IPS-20b (cell line): ENCODE measurements at regions not wholly inside any gene's neighbourhood (a gene's known extent, or its start where the extent isn't known, plus 50 kb on each side); places are given as distances from the start of the nearest gene placed in this dataset.
"Not testable (repeated sequence)": the region's sequence is repeated elsewhere in the genome, so short reads cannot be mapped to it uniquely, and the experiment has no call there.

Source experiments
- H3K27ac ChIP-seq: one replicate; pipeline ENCODE4 v1.5.1; 2013; ENCODE audit warnings: low read length
- H3K27me3 ChIP-seq: 2 replicates; pipeline ENCODE4 v1.6.1; 2013; ENCODE audit warnings: mild to moderate bottlenecking, low read length, inconsistent platforms; ENCODE audit not compliant: insufficient read depth
- H3K36me3 ChIP-seq: 2 replicates; pipeline ENCODE4 v1.6.1; 2013; ENCODE audit warnings: low read depth, mild to moderate bottlenecking, inconsistent platforms, low read length, moderate library complexity; ENCODE audit not compliant: insufficient read depth
- H3K4me1 ChIP-seq: 2 replicates; pipeline ENCODE4 v1.6.1; 2013; ENCODE audit warnings: mild to moderate bottlenecking, control low read depth, inconsistent platforms, low read length, moderate library complexity; ENCODE audit not compliant: insufficient read depth
- H3K4me3 ChIP-seq: 2 replicates; pipeline ENCODE4 v1.5.1; 2013; ENCODE audit warnings: mild to moderate bottlenecking, low read length, inconsistent platforms
- H3K9ac ChIP-seq: 2 replicates; pipeline ENCODE4 v1.6.1; 2013; ENCODE audit warnings: low read depth, mild to moderate bottlenecking, inconsistent platforms, low read length, moderate library complexity
- H3K9me3 ChIP-seq: 2 replicates; pipeline ENCODE4 v1.6.1; 2013; ENCODE audit warnings: mild to moderate bottlenecking, low read depth, low read length, inconsistent platforms; ENCODE audit not compliant: insufficient read depth

DNA sequence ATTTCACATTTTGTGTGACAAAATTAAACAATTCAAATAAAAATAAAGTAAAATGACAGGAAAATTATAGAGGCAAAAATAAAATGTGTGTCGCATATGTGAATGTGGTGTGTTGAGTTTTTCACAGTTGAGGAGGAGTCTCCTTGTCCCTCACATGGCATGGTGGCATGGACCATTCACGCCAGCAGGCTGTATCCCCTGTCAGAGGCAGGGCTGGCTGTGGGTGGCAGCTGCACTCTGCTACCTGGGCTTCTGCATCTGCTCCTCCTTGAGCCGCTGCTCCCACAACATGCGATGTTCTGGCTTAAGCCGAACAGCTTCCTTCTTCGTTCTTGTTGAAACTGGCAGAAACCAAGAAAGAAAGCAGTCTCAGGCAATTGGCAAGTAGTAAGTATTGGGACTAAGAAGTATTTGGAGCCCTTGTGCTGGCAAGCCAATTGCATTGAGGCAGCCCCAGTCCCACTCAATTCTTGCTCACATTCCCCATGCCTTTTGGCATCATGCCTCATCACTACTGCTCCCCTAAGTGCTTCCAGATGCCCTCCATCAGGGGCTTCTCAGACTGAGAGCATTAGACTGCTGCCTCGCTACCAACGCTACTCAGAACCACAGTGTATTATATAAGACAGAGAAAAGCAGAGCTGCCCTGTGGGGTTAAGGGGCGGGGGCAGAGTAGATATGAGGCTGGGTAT lies 177.9 kb upstream of the NABP1 start:
- Histone ChIP-seq H3K27ac (no peak overlapping the region), H3K27me3 (no peaks in the 10 kb centered on the region), H3K36me3 (no peaks in the 10 kb centered on the region), H3K9ac (no peak overlapping the region), H3K4me3 (no peak overlapping the region), H3K4me1 (peaks cover 8% of the 10 kb centered on the region), H3K9me3 (no peaks in the 10 kb centered on the region)

DNA sequence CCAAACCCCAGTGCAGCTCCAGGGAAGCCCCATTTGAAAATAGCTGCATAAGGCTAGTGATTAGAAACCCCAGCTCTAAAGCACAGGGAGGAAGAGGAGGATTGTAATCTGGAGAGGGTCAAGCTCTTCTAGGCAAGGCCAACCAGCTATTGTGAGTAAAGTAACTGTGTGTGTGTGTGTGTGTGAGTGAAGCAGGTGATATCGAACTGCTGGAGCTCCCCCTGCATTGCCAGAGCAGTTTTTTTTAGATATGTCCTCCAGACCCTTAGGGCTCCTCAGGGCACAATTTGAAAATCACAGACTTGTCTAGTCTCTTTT lies 177.4 kb upstream of the NABP1 start:
- no peaks in the 10 kb centered on the region for H3K27me3 ChIP-seq
- peaks cover 8% of the 10 kb centered on the region for H3K4me1 ChIP-seq
- H3K27ac ChIP-seq = no peak overlapping the region
- H3K4me3 ChIP-seq = no peak overlapping the region
- H3K36me3 ChIP-seq = no peaks in the 10 kb centered on the region
- no peaks in the 10 kb centered on the region for H3K9me3 ChIP-seq
- H3K9ac ChIP-seq = no peak overlapping the region

DNA sequence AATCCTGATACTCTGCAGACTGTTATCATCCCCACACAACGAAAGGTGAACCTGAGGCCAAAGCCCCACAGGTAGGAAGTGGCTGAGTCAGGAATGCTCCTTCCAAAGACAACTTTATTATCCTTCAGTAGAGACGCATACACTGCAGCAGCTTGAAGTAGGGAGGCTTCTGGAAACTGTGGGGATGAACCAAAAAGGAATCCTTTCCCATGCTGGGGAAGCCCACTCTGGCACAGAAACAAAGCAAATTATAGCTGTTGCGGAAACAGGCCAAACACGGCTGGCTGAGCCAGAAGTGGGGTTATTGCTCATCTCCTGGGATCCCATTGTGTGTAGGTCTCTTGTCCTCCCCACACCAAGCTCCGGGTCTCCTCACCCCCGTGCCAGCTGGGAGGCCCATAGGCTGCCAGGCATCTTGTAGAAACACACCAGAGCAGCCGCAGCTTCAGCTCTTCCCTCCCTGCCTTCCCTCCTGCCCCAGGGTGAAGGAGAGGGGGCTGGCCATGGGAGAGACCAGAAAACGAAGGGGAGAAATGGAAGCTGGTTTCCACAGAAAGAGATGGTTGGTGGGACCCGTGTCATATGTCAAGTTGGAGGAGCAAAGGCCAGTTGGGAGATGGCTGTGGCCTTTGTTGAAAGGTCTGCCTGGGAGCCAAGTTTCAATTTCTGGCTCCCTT lies 176.9 kb upstream of the NABP1 start:
- Histone ChIP-seq H3K27me3 (no peaks in the 10 kb centered on the region), H3K36me3 (no peaks in the 10 kb centered on the region), H3K4me3 (no peak overlapping the region), H3K9me3 (no peaks in the 10 kb centered on the region), H3K27ac (no peak overlapping the region), H3K4me1 (peaks cover 8% of the 10 kb centered on the region), H3K9ac (no peak overlapping the region)

DNA sequence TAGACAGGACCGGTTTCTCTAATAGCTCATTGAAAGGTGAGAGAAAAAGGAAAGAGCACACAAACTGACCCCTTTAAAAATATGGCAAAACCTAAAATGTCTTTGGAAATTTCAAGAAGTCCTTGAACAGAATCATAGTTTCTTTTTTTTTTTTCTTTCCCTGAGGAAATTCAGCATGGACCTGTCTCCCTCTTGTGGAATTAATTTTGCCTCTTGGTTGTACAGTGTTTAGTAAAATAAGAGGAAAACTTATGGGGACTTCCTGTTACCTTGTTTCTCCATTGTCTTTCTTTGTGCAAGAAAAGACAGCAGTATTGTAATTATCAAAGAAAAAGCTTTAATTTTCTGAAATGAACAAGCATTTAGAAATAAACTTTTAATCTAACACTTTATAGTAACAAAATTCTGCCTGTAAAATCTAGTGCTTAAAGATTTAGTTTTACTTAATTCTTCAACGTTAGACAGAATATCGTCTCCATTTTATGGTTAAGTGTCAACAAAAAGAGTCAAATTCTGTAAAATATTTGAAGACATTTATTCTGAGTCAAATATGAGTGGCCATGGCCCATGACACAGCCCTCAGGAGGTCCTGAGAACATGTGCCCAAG lies 176.3 kb upstream of the NABP1 start:
- no peak overlapping the region for H3K4me3 ChIP-seq
- no peaks in the 10 kb centered on the region for H3K27me3 ChIP-seq
- no peak overlapping the region for H3K27ac ChIP-seq
- no peak overlapping the region for H3K9ac ChIP-seq
- peaks cover 6% of the 10 kb centered on the region; the same call in 1 of the 2 replicates for H3K9me3 ChIP-seq
- H3K36me3 ChIP-seq = no peaks in the 10 kb centered on the region
- peaks cover 8% of the 10 kb centered on the region for H3K4me1 ChIP-seq

DNA sequence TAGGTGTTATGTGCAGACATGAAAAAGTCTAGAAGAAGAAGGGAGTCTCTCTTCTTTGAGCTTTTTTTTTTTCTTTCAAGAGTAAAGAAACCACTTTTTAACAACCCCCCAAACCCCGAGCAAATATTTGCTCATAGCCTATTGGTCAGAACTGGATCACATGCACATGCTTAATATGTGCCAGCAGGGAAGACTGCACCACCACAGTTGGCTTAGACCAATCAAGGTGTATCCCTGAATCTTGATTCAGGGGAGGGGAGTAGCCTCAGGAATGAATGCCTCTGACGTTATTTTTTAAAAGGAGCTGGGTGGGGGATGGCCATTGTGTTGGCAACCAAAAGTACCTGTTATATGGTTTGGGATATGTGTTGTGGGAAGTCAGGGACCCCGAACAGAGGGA lies 171.4 kb upstream of the NABP1 start:
- Histone ChIP-seq H3K4me1 (no peaks in the 10 kb centered on the region), H3K4me3 (no peak overlapping the region), H3K9ac (no peak overlapping the region), H3K27me3 (no peaks in the 10 kb centered on the region), H3K9me3 (peaks cover 16% of the 10 kb centered on the region), H3K27ac (no peak overlapping the region), H3K36me3 (no peaks in the 10 kb centered on the region)

DNA sequence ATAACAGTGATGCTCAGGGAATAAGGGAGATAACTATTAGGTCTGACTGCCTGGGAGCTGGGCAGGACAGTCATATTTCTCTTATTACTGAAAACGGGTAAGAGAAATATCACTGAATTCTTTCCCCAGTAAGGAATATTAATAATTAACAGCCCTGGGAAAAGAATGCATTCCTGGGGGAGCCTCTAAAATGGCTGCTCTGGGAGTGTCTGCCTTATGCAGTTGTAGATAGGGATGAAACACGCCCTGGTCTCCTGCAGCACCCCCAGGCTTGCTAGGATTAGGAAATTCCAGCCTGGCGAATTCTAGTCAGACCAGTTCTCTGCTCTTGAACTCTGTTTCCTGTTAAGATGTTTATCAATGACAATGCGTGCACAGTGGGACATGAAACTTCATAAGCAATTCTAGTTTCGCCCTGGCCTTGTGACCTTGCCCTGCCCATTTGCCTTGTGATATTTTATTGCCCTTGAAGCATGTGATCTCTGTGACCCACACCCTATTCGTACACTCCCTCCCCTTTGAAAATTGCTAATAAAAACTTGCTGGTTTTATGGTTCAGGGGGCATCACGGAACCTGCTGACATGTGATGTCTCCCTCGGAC lies 170.6 kb upstream of the NABP1 start:
- peaks cover 16% of the 10 kb centered on the region for H3K9me3 ChIP-seq
- not testable (repeated sequence) for H3K4me1 ChIP-seq, H3K27me3 ChIP-seq, H3K27ac ChIP-seq, H3K9ac ChIP-seq, H3K36me3 ChIP-seq, H3K4me3 ChIP-seq

DNA sequence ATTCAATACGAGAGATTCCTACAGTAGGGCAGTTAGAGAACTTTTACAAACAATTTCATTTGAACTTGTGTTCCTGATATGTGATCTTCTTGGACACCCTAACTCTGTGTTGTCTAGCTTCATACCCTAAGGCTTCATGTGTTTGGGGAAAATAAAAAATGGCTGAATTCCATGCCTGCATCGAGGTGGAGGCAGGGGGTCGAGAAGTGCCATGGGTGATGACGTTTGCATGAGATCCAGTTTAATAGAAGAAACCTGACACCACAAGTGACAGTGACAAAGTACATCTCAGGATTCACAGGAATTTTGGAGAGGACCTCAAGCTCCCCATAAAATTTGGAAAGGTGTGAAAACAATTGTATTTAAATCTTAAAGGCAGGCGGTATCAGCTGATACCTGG lies 169.2 kb upstream of the NABP1 start:
- H3K4me1 ChIP-seq = no peaks in the 10 kb centered on the region
- no peaks in the 10 kb centered on the region for H3K27me3 ChIP-seq
- H3K9me3 ChIP-seq = peaks cover 16% of the 10 kb centered on the region
- H3K4me3 ChIP-seq = no peak overlapping the region
- no peak overlapping the region for H3K9ac ChIP-seq
- H3K27ac ChIP-seq = no peak overlapping the region
- H3K36me3 ChIP-seq = no peaks in the 10 kb centered on the region

DNA sequence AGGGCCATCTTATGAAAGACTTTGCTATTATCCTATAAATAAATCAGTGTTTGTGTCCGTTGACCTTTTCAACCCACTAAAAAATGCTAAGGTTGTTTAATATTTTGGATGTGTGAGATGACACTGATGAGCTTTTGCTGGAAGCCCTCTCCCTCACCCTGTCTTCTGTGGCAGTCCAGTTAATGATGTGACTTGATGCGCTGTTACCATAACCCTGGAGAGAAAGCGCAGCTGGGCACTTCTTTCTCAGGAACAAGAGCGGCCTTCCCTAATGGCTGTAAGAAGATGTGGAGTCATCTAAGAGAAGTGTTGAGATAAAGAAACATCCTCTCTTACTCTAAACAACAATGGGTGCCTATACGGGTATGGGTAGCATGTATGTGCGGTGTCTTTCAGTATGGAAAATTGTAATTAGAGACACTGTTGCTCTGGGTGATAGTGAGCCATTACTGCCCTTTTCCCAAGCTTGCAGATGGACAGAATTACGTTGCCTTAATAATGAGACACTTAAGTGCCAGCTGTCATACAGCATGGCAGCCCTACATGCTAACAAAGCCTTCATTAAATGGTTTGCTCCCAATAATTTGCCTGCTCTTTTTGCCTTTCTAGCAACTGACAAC lies 165.6 kb upstream of the NABP1 start:
- no peak overlapping the region for H3K4me3 ChIP-seq
- H3K4me1 ChIP-seq = no peaks in the 10 kb centered on the region
- no peak overlapping the region for H3K27ac ChIP-seq
- H3K9ac ChIP-seq = no peak overlapping the region
- no peaks in the 10 kb centered on the region for H3K27me3 ChIP-seq
- peaks cover 9% of the 10 kb centered on the region for H3K9me3 ChIP-seq
- no peaks in the 10 kb centered on the region for H3K36me3 ChIP-seq

DNA sequence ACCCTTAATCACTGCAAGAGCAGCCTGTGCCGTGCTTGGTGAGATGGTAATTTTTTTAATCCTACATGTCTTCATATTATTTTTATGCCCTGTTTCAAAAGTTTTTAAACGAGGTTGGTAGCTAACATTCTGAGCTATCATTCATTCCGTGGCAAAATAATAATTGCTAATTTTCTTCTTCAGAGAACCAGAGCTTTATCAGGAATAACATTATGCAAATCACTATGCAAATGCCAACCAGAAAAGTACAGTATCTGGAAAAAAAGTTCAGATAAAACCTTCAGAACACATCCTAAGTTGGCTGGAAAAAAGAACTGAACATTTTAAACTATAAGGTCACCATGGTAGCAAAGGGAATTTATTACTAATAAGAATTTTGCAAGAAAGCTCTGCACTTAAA lies 165.1 kb upstream of the NABP1 start:
- H3K27ac ChIP-seq = no peak overlapping the region
- H3K36me3 ChIP-seq = no peaks in the 10 kb centered on the region
- no peaks in the 10 kb centered on the region for H3K4me1 ChIP-seq
- peaks cover 4% of the 10 kb centered on the region for H3K9me3 ChIP-seq
- H3K27me3 ChIP-seq = no peaks in the 10 kb centered on the region
- no peak overlapping the region for H3K4me3 ChIP-seq
- H3K9ac ChIP-seq = no peak overlapping the region

DNA sequence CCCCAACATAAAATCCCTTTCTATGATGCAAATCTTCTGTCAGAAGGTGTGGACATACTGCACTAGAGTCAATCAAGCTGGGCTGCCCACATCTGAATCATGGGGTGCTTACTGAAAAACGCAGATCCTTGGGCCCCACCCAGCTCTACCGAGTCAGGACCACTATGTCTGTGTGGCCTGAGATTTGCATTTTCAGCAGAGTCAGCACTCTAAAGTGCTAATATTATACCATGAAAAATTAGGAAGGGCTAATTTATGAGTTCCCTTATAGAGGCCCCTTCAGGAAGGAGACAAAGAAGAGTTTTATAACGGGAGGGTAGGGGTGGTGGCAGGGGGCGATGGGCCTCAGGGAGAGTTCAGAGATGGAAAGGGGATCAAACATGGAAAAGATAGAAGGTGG lies 163.3 kb upstream of the NABP1 start:
- Histone ChIP-seq H3K9ac (no peak overlapping the region), H3K9me3 (no peaks in the 10 kb centered on the region), H3K4me3 (no peak overlapping the region), H3K27me3 (no peaks in the 10 kb centered on the region), H3K36me3 (no peaks in the 10 kb centered on the region), H3K27ac (no peak overlapping the region), H3K4me1 (no peaks in the 10 kb centered on the region)

DNA sequence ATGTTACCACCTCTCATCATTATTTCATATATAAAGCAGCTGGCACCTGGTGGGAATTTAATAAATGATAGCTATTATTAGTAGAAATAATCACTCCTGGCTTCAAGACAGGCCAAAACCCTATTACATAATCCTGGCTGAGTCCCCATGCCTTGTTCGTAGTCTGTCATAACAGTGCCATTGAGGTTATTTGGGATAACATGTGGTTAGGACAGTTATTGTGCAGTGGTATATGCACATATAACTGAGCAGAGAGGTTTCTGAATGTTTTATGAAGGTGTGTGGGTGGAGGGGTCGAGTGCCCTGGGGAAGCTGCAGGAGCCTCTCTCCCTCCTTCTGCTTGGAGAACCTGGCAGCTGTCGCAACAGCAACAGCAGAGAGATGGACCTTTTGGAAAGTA lies 162.4 kb upstream of the NABP1 start:
- no peak overlapping the region for H3K9ac ChIP-seq
- no peak overlapping the region for H3K4me3 ChIP-seq
- H3K27me3 ChIP-seq = no peaks in the 10 kb centered on the region
- no peak overlapping the region for H3K27ac ChIP-seq
- H3K4me1 ChIP-seq = no peaks in the 10 kb centered on the region
- H3K9me3 ChIP-seq = no peaks in the 10 kb centered on the region
- H3K36me3 ChIP-seq = no peaks in the 10 kb centered on the region
